ENCODE measurements at regions not wholly inside any gene's neighbourhood (a gene's known extent, or its start where the extent isn't known, plus 50 kb on each side); places are given as distances from the start of the nearest gene placed in this dataset.

- ChIA-PET CTCF (interaction anchor here (0.9 kb wide), 1 partner anchor 201 kb away, joined by 3 read pairs; no protein-coding TSS in a partner anchor), POLR2A (no interaction called here)
Observed at GRCh38 chr2:236858661-236859060, 227.0 kb upstream of the COPS8 start.

GRCh38 chr2:236859908-236860307, 225.8 kb upstream of the COPS8 start:
- Histone ChIP-seq H3K4me2 (no peak overlapping the region), H3K36me3 (replicated peaks in 1 of 2; ENCODE audit: control insufficient read depth in 1 of 2, insufficient read depth in 2 of 2, low read length in 1 of 2) (no peaks in the 10 kb centered on the region), H2AFZ (ENCODE audit: low read depth) (no peak overlapping the region), H3F3A (replicated peaks; ENCODE audit: insufficient read depth) (no peaks in the 10 kb centered on the region), H3K9ac (no peak overlapping the region), H3K4me3 (ENCODE audit: low read depth in 2 of 2, low read length in 1 of 2) (no peak overlapping the region), H4K20me1 (ENCODE audit: insufficient read depth) (no peaks in the 10 kb centered on the region), H3K27me3 (ENCODE audit: insufficient read depth) (no peaks in the 10 kb centered on the region), H3K9me2 (no peaks in the 10 kb centered on the region), H3K27ac (ENCODE audit: low read depth in 2 of 2, low read length in 1 of 2) (no peak overlapping the region), H3K9me3 (no peaks in the 10 kb centered on the region), H3K79me2 (ENCODE audit: insufficient read depth) (no peaks in the 10 kb centered on the region), H3K4me1 (ENCODE audit: control insufficient read depth in 1 of 2, insufficient read depth in 2 of 2, low read depth in 1 of 2, low read length in 1 of 2) (peaks cover 0 to 7% of the 10 kb centered on the region in 2 experiments; a peak in 1 of 4 replicates)
- DNase-seq: no peak
- 54% methylated on average over 7 of the region's 7 CpGs for WGBS (ENCODE audit: low lambda C conversion rate)
- ChIA-PET CTCF (no interaction called here), POLR2A (interaction anchor here (0.6 kb wide), 1 partner anchor 1714 kb away, joined by 3 read pairs; no protein-coding TSS in a partner anchor)
- no peak for TF ChIP-seq YY1 (IDR thresholded peaks at IDR 0.05; ENCODE audit: low read depth)
- TF ChIP-seq TEAD4 (IDR thresholded peaks at IDR 0.05; ENCODE audit: borderline replicate concordance, insufficient read depth): no peak
- TF ChIP-seq RFX5 (IDR thresholded peaks at IDR 0.05; ENCODE audit: low read length): no peak
- no peak for TF ChIP-seq RAD21 (IDR thresholded peaks at IDR 0.05; ENCODE audit: low read length)
- no peak for TF ChIP-seq TCF12 (IDR thresholded peaks at IDR 0.05)
- no peak for TF ChIP-seq USF1 (IDR thresholded peaks at IDR 0.05; ENCODE audit: borderline replicate concordance, low read depth)

More at GRCh38 chr2:236858661-236859060, 227.0 kb upstream of the COPS8 start:
- Histone ChIP-seq H3K9me3 (no peaks in the 10 kb centered on the region), H3K9me2 (no peaks in the 10 kb centered on the region), H3F3A (replicated peaks; ENCODE audit: insufficient read depth) (no peaks in the 10 kb centered on the region), H3K9ac (no peak overlapping the region), H3K27me3 (ENCODE audit: insufficient read depth) (no peaks in the 10 kb centered on the region), H3K4me1 (ENCODE audit: control insufficient read depth in 1 of 2, insufficient read depth in 2 of 2, low read depth in 1 of 2, low read length in 1 of 2) (peaks cover 0 to 7% of the 10 kb centered on the region in 2 experiments; a peak in 1 of 4 replicates), H3K79me2 (ENCODE audit: insufficient read depth) (no peaks in the 10 kb centered on the region), H2AFZ (ENCODE audit: low read depth) (no peak overlapping the region), H4K20me1 (ENCODE audit: insufficient read depth) (no peaks in the 10 kb centered on the region), H3K27ac (ENCODE audit: low read depth in 2 of 2, low read length in 1 of 2) (no peak overlapping the region), H3K4me2 (no peak overlapping the region), H3K36me3 (replicated peaks in 1 of 2; ENCODE audit: control insufficient read depth in 1 of 2, insufficient read depth in 2 of 2, low read length in 1 of 2) (no peaks in the 10 kb centered on the region), H3K4me3 (ENCODE audit: low read depth in 2 of 2, low read length in 1 of 2) (no peak overlapping the region)
- WGBS (ENCODE audit: low lambda C conversion rate): 17% methylated on average over 5 of the region's 5 CpGs
- no peak for DNase-seq
- no peak for TF ChIP-seq CTCF (IDR thresholded peaks at IDR 0.05)
- TF ChIP-seq SMC3 (IDR thresholded peaks at IDR 0.05; ENCODE audit: low read depth, low read length): no peak
- no peak for TF ChIP-seq EP300 (IDR thresholded peaks at IDR 0.05; ENCODE audit: borderline replicate concordance in 1 of 2, low read depth in 1 of 2, low read length in 1 of 2)
- no peak for TF ChIP-seq RCOR1 (IDR thresholded peaks at IDR 0.05; ENCODE audit: low read length)
- no peak for TF ChIP-seq GABPA (IDR thresholded peaks at IDR 0.05; ENCODE audit: low read depth)
- TF ChIP-seq GATA2 (CRISPR knock-in tag; IDR thresholded peaks at IDR 0.05): no peak
- TF ChIP-seq POLR2AphosphoS5 (IDR thresholded peaks at IDR 0.05; ENCODE audit: low read depth, low read length): no peak
- no peak for TF ChIP-seq YY1 (IDR thresholded peaks at IDR 0.05; ENCODE audit: low read depth)
- TF ChIP-seq SIN3A (IDR thresholded peaks at IDR 0.05; ENCODE audit: borderline replicate concordance, low read depth, low read length): no peak
- TF ChIP-seq NRF1 (IDR thresholded peaks at IDR 0.05; ENCODE audit: low read depth, low read length): no peak
- no peak for TF ChIP-seq RFX5 (IDR thresholded peaks at IDR 0.05; ENCODE audit: low read length)
- TF ChIP-seq MAX (IDR thresholded peaks at IDR 0.05; ENCODE audit: low read depth): no peak
- TF ChIP-seq EZH2phosphoT487 (IDR thresholded peaks at IDR 0.05; ENCODE audit: borderline replicate concordance, low read depth): no peak
- no peak for TF ChIP-seq ELF1 (IDR thresholded peaks at IDR 0.05)
- no peak for TF ChIP-seq FOSL2 (IDR thresholded peaks at IDR 0.05; ENCODE audit: borderline replicate concordance, low read depth)
